NCI-H128 (cell line): ENCODE measurements at regions not wholly inside any gene's neighbourhood (a gene's known extent, or its start where the extent isn't known, plus 50 kb on each side); places are given as distances from the start of the nearest gene placed in this dataset.
"Not testable (repeated sequence)": the region's sequence is repeated elsewhere in the genome, so short reads cannot be mapped to it uniquely, and the experiment has no call there.

Experiments
- DNase-seq: peaks from one replicate; lab custom pipeline; 2025; ENCODE audit not compliant: unreplicated experiment; lab: John Stamatoyannopoulos, UW

DNA sequence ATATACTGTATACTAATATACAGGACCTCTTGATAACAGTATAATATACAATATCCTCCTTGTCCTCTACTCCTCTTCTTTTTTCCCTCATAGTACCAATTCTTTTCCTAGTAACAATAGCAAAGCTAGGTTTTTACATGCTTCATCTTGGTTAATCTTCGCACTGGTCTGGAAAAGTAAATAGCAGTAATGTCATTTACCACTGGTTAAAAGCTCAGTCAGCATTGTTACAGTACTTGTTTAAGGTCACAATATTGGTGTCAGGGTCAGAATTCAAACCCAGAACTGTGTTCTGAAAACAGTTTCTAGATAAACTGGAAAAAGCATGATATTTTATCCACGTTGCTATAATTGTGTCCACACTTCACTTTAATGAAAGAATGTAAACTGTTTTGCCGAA is 692.4 kb upstream of the CDH6 start:
- no peak for DNase-seq

DNA sequence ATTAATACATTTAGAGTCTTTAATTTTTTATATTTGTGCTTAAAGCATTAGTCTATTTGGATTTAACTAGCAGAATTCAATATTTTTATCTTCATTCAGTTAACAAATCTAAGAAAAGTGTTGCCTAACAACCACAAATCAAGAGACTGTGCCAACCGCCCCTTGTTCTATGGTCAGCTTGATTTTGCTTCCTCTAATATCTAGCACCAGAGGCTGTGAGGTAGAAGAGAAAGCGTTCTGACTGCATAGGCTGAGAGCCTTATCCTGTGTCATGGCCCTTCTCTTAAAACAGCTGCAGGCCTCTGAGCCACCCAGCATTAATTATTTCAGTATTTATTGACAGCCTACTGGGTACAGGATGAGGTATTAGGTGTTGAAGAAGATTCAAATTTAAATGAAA is 693.0 kb upstream of the CDH6 start:
- no peak for DNase-seq

GRCh38 chr5:30499402-30499801 is 694.1 kb upstream of the CDH6 start:
- DNase-seq: no peak

DNA sequence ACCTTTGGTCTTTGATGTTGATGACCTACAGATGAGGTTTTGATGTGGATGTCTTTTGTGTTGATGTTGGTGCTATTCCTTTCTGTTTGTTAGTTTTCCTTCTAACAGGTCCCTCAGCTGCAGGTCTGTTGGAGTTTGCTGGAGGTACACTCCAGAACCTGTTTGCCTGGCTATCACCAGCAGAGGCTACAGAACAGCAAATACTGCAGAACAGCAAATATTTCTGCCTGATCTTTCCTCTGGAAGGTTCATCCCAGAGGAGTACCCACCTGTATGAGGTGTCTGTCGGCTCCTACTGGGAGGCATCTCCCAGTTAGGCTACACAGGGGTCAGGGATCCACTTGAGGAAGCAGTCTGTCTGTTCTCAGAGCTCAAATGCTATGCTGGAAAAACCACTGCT is 694.5 kb upstream of the CDH6 start:
- DNase-seq: no peak

GRCh38 chr5:30498509-30498908 is 695.0 kb upstream of the CDH6 start:
- not testable (repeated sequence) for DNase-seq

DNA sequence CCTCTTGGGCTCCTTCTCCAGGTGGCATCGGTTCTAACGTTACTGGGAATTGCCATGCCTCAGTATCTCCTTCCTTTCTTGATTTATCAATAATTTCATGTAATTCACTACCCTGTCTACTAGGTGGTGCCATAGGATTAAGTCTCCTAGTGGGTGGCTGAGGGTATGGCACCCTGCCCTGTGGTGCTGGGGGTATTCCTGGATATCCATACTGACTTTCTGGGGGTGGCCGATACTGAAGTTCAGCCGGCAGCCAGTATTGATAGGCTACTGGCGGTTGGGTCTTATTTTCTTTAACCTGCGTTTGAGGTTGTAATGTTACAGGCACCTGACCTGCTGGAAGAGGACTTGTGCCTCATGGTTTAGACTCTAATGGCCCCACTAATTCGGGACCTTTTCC is 699.4 kb upstream of the CDH6 start:
- DNase-seq: not testable (repeated sequence)

DNA sequence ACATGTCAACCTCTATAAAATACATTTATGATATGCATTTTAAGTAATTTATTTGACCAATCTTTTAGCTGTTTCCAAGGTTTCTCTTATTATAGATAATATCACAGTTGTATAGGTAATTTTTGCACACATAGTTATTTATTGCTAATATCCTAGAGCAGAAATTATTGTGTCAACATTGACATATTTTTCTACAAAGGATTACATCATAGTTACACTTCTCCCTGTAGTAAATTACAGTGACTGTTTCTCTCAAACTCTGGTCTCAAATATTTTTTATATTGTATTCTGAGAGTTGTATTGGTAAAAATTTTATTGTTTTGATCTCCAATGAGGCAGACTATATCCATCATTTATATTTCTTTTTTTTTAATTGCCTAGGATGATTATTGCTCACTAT is 714.4 kb upstream of the CDH6 start:
- no peak for DNase-seq

- no peak for DNase-seq
Observed at GRCh38 chr5:30475429-30475828, 718.1 kb upstream of the CDH6 start.

- no peak for DNase-seq
Observed at GRCh38 chr5:30469691-30470090, 723.8 kb upstream of the CDH6 start.

DNA sequence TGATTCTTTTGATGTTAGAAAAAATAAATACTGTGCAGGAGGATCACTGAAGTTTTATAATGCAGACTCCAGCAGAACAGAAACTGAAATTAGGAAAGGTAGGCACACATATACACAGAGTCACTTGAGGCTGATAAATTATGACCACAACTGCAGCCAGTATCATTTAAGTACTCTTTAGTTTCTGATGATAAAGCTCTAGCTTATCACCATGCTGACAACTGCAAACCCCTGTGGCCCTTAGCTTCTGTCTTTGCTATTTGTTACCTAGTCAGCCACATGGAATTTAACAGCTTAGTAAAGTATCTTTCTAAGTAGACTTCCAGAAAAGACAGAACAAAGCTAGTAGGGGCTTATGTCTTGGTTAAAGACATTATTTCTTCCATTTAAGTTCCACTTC is 734.8 kb upstream of the CDH6 start:
- DNase-seq: no peak

- DNase-seq: not testable (repeated sequence)
Observed at GRCh38 chr5:30455484-30455883, 738.0 kb upstream of the CDH6 start.

DNA sequence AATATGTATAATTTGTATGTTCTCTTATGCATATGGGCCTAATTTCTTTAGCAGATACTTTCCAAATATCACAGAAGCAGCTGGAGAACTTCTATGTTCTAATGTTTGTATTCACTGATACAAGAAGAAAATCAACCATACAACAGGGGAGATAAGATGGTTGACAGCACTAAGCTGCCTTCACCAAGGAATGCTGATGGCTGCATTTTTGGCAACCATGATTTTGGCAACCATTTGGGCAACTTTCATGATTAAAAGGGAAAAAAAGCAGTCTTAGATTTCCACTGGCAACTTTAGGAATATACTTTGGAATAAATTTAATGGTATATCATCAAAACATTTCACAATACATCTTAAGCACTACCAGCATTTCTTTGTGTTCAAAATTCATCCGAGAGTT is 740.3 kb upstream of the CDH6 start:
- DNase-seq: no peak

DNA sequence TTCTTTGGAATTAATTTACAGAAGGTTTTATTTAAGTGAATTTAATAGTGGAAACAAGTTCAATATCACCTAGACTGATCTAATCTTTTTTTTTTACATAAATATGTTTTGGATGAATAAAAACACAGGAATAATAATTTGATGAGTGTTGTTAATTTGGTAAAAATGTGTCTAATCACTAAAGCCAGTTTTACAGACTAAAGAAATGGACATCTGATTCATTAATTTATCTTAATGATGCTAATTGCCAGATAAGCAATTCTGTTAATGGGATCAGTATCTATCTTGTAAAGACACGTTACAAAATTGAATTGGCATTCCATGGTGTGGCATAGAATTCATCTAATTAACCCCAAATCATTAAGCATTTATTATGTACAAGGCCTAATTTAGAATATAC is 743.3 kb upstream of the CDH6 start:
- DNase-seq: no peak

GRCh38 chr5:30447431-30447830 is 746.1 kb upstream of the CDH6 start:
- no peak for DNase-seq

DNA sequence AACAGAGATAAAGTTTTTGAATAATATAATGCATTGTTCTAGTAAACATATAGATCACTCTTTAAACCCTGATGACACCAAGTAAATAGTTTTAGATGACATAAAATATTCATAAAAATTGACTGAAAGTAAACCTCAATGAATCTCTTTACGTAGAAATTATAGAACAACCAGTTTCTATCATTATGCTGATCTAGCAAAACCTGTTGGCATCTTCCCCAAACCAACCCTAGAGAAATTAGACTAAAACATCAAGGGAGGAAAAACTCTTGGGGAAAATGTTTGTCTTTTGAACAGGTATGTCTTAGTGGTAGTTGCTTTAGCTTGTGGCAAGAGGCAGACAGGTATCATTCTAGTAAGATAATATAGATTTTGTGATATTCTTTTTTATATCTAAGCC is 747.0 kb upstream of the CDH6 start:
- DNase-seq: no peak

GRCh38 chr5:30438785-30439184 is 754.7 kb upstream of the CDH6 start:
- DNase-seq: no peak

- no peak for DNase-seq
Observed at GRCh38 chr5:30436691-30437090, 756.8 kb upstream of the CDH6 start.

- not testable (repeated sequence) for DNase-seq
Observed at GRCh38 chr5:30428866-30429407, 764.5 kb upstream of the CDH6 start.

- DNase-seq: no peak
Observed at GRCh38 chr5:30414078-30414477, 779.4 kb upstream of the CDH6 start.

DNA sequence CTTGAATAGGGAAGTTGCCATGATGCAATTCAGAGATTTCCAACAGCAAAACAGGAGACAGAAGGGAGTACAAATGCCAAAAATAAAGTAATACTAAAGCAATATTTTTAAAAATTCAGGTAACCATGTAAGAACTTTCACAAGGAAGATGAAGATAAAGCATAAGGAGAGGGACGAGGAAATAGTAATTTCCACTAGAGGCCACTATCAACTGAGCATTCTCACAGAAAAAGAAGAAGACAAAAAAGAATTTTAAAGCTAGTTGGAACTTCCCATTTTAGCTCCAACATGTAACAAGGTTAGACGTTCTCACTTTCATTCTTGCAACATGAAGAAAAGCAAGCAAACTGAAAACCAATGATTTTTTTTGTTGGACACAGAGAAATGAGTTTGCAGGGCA is 779.9 kb upstream of the CDH6 start:
- no peak for DNase-seq

DNA sequence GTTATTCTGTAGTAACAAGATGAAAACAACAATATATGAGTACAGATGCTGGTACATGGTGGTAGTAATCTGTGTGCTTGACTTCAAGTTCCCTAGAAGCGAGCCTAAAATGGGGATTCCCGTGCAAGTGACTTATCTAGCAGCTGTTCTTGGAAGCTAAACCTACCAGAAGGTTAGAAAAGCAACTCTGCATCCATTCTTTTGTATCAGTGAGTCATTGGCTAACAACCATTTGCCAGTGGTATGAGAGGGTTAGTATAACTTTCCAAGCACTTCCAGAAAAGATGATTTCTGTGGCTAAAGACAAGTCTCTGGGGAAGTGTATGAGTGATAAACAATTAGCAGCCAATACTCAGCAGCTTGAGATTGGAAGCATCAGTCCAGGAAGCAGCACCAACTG is 787.7 kb upstream of the CDH6 start:
- no peak for DNase-seq

DNA sequence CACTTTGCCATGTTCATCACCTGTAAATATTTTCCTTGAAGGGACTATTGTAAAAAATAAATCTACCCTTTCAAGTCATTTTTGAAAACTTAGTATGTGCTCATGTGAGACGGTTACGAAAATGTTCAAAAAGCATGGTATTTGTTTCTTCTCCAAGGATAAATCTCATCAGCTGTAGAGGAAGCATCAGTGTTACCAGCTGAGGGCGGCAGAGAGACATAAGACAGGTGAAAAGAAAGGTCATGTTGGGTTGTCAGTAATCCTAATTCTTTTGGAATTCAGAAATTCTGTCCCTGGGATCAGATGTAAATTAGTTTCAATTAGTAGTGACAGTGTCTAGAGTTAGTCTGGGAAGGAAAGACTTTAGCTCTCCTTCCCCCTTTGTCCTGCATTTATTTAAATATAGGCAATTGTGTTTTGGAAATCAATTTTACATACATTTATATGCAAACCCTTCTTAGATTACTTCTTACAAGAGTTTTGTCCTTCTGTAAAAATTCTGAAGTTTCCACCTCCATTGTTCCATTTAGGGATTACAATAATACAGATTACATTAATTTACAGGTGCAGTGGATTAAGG is 791.9 kb upstream of the CDH6 start:
- DNase-seq: no peak

DNA sequence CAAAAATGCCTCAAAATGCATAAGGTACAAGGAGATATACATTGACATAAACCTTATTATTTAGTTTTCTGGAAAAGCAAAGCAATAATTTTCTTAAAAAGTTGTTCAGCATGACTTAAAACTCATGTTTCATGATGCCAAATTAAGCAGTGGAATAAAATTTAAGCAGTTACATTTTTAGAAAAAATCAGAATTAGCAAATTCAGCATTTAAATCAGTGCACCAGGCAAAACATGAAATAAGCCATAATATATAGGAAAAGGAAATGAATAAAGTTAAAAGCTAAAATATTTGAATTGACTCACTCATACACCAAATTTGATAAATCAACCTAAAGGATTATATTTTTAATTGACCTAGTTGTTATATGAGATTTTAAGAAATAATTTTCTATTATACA is 795.1 kb upstream of the CDH6 start:
- no peak for DNase-seq
